OCI-LY7 (cell line): ENCODE measurements at regions not wholly inside any gene's neighbourhood (a gene's known extent, or its start where the extent isn't known, plus 50 kb on each side); places are given as distances from the start of the nearest gene placed in this dataset.

ENCODE experiments used
- BruUV-seq: library from RNA; stranded (reverse); fragments of 400-500 nt; replicated peaks from 2 replicates; lab custom pipeline; 2021; lab: Mats Ljungman, UMichigan
- CTCF ChIA-PET: fragments of 300-600 bp; sonication (Branson Sonifier 250); formaldehyde crosslinking; loops from one replicate; lab custom pipeline; 2022; ENCODE audit warnings: antibody characterized with exemption; ENCODE audit not compliant: unreplicated experiment; lab: Charles Lee
- POLR2A ChIA-PET: fragments of 300-600 bp; sonication (Branson Sonifier 250); formaldehyde crosslinking; loops from one replicate; lab custom pipeline; 2022; ENCODE audit warnings: antibody characterized with exemption; lab: Charles Lee
- DNase-seq: peaks from one replicate; pipeline ENCODE4 v3.0.0-alpha.2; 2015; ENCODE audit warnings: low spot score
- H2AFZ ChIP-seq: fragments of 200-600 bp; sonication (generic), shearing (Covaris generic); 2 replicates; pipeline ENCODE4 v1.6.1; 2014; ENCODE audit warnings: mild to moderate bottlenecking, antibody characterized with exemption, low read length, moderate library complexity
- H3K27ac ChIP-seq: fragments of 200-600 bp; sonication (generic); 2 replicates; pipeline ENCODE4 v1.5.1; 2014; ENCODE audit warnings: mixed run types, low read depth, mild to moderate bottlenecking, moderate library complexity, low read length, inconsistent platforms; ENCODE audit not compliant: poor library complexity, severe bottlenecking
- H3K36me3 ChIP-seq: fragments of 200-600 bp; sonication (generic); 2 replicates; pipeline ENCODE4 v1.6.1; 2014; ENCODE audit warnings: mild to moderate bottlenecking, antibody characterized with exemption, low read length, moderate library complexity, mixed read lengths; ENCODE audit not compliant: insufficient read depth
- H3K4me1 ChIP-seq: fragments of 200-600 bp; sonication (generic); 2 replicates; pipeline ENCODE4 v1.5.1; 2014; ENCODE audit warnings: mild to moderate bottlenecking, low read length; ENCODE audit not compliant: insufficient read depth, poor library complexity, severe bottlenecking
- H3K4me2 ChIP-seq: fragments of 200-600 bp; sonication (generic); 2 replicates; pipeline ENCODE4 v1.6.1; 2014; ENCODE audit warnings: mild to moderate bottlenecking, low read length
- H3K4me3 ChIP-seq: fragments of 200-600 bp; sonication (generic); 2 replicates; pipeline ENCODE4 v1.5.1; 2014; ENCODE audit warnings: mild to moderate bottlenecking, low read depth, low read length; ENCODE audit not compliant: poor library complexity, severe bottlenecking
- H3K79me2 ChIP-seq: fragments of 200-600 bp; sonication (generic); 2 replicates; pipeline ENCODE4 v1.6.1; 2016; ENCODE audit warnings: low read depth, mild to moderate bottlenecking, low read length, moderate library complexity, mixed read lengths; ENCODE audit not compliant: insufficient read depth
- H3K9me2 ChIP-seq: fragments of 200-600 bp; sonication (generic); 2 replicates; pipeline ENCODE4 v1.6.1; 2016; ENCODE audit warnings: mild to moderate bottlenecking, low read length, mixed read lengths; ENCODE audit not compliant: insufficient read depth
- H3K9me3 ChIP-seq: fragments of 200-600 bp; sonication (generic); 2 replicates; pipeline ENCODE4 v1.6.1; 2014; ENCODE audit warnings: mild to moderate bottlenecking, mixed run types, low read length, mixed read lengths
- H4K20me1 ChIP-seq: fragments of 200-600 bp; sonication (generic); 2 replicates; pipeline ENCODE4 v1.6.1; 2014; ENCODE audit warnings: mild to moderate bottlenecking, antibody characterized with exemption, low read length, moderate library complexity, mixed read lengths; ENCODE audit not compliant: insufficient read depth
- CTCF ChIP-seq: fragments of 200-600 bp; sonication (generic); conservative IDR thresholded peaks from 2 replicates; pipeline ENCODE4 v1.5.1; 2014; ENCODE audit warnings: mild to moderate bottlenecking, antibody characterized with exemption, low read length, moderate library complexity, mixed read lengths
- EZH2phosphoT487 ChIP-seq: fragments of 200-600 bp; sonication (generic); IDR thresholded peaks from 2 replicates; pipeline ENCODE4 v1.6.1; 2018; ENCODE audit warnings: low read depth, borderline replicate concordance, mild to moderate bottlenecking, mixed run types, antibody characterized with exemption, low read length, moderate library complexity, mixed read lengths
- intact Hi-C: fragments of 100-400 bp; cut with micrococcal nuclease; formaldehyde crosslinking; loops from one replicate; pipeline ENCODE4 v1.10.0; 2022; ENCODE audit not compliant: unreplicated experiment

GRCh38 chr10:62684911-62685310 lies 119.6 kb upstream of the ADO start:
- H3K79me2 ChIP-seq, result no peaks in the 10 kb centered on the region
- H3K4me3 ChIP-seq, result no peak overlapping the region
- no peaks in the 10 kb centered on the region for H3K9me2 ChIP-seq
- no peak overlapping the region for H3K4me2 ChIP-seq
- H3K4me1 ChIP-seq, result peaks cover 22% of the 10 kb centered on the region
- ChIA-PET POLR2A (interaction anchor here (1.0 to 1.5 kb wide), 4 partner anchors 12 to 49 kb away, joined by 3 to 5 read pairs (median 4); no protein-coding TSS in a partner anchor), CTCF (interaction anchor here (1.4 kb wide), 1 partner anchor 21 kb away, joined by 4 read pairs; no protein-coding TSS in a partner anchor)
- BruUV-seq, result no TSS peak
- H2AFZ ChIP-seq, result no peak overlapping the region
- no peak overlapping the region for H3K27ac ChIP-seq
- DNase-seq, result no peak
- intact Hi-C loops, result no loop called here
- TF ChIP-seq EZH2phosphoT487 (no peak), CTCF (no peak)
- no peaks in the 10 kb centered on the region; the same call in 1 of the 2 replicates for H3K36me3 ChIP-seq
- H4K20me1 ChIP-seq, result no peaks in the 10 kb centered on the region
- H3K9me3 ChIP-seq, result 0 out of 2 replicates have a peak, but pooled peaks cover 6% of the 10 kb centered on the region

- Histone ChIP-seq H3K9me3 (0 out of 2 replicates have a peak, but pooled peaks cover 6% of the 10 kb centered on the region), H3K27ac (no peak overlapping the region), H3K4me2 (no peak overlapping the region), H3K4me1 (peaks cover 31% of the 10 kb centered on the region), H2AFZ (no peak overlapping the region), H3K36me3 (no peaks in the 10 kb centered on the region; the same call in 1 of the 2 replicates), H3K4me3 (no peak overlapping the region), H3K9me2 (no peaks in the 10 kb centered on the region), H4K20me1 (no peaks in the 10 kb centered on the region), H3K79me2 (no peaks in the 10 kb centered on the region)
- intact Hi-C loops, result no loop called here
- no peak for TF ChIP-seq CTCF
- TF ChIP-seq EZH2phosphoT487, result no peak
- no peak for DNase-seq
- ChIA-PET CTCF (no interaction called here), POLR2A (interaction anchor here (1.0 kb wide), 1 partner anchor 8 kb away, joined by 4 read pairs; no protein-coding TSS in a partner anchor)
- no TSS peak for BruUV-seq
Observed at GRCh38 chr10:62687230-62687748, 117.2 kb upstream of the ADO start.
